ENCODE measurements at regions not wholly inside any gene's neighbourhood (a gene's known extent, or its start where the extent isn't known, plus 50 kb on each side); places are given as distances from the start of the nearest gene placed in this dataset.

DNA sequence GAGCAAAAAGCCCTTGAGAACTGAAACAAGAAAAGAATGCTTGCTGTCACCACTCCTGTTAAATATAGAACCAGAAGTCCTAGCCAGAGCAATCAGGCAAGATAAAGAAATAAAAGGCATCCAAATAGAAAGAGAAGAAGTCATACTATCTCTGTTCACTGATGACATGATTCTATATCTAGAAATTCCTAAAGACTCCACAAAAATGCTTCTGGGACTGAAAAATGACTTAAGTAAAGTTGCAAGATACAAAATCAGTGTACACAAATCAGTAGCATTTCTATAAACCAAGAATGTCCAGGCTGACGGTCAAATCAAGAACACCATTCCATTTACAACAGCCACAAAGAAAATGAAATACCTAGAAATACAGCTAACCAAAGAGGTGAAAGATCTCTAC lies 552.7 kb upstream of the SLIT2 start:
- no peak for DNase-seq

GRCh38 chr4:19694812-19695211 lies 556.9 kb upstream of the SLIT2 start:
- no peak for DNase-seq

DNA sequence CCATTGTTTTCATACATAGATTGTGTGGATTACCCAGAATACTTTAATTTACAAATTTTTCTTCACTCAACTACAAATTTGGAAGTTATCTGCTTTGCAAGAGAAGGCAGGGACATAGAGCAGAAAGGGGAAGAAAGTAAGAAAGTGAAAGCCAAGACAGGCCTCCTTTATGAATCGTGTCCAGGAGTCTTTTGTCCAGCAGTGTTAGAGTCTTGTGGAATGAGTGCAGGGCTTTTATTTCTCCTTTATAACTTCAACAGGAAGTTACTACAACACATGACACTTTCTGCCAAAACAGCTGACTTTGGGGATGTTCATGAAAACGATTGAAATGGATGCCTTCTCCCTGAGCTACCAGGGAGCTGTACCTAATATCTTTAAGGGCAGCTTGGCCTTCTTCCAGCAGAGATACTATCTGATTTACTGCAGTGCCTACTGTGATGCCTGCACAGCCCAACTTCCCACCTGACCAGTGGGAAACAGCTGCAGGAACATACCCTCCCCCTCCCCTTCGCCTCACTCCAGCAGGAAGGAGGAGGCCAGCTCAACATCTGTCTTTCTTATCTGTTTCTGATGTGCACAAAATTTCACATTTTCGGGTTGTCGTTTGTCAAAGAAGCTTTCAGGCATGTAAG lies 557.7 kb upstream of the SLIT2 start:
- DNase-seq, result peak; percentile 31

DNA sequence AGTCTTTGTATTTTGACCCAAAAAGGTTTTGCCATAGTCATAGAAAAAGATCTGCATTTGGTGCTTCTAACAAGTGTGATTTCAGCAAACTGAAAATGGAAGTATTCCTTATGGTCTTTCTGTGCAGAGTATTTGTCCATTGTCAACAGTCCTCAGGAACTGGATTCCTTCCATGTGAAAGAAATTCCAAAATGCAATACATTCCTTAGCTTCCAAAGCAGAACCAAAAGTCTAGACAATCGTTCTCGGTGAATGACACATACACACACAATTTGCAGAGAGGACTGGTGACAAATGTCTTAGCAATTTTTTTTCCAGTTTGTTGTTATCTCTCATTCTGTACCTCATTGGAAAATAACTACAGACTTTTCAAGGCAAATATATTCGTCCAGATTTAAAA lies 562.2 kb upstream of the SLIT2 start:
- DNase-seq, result no peak

DNA sequence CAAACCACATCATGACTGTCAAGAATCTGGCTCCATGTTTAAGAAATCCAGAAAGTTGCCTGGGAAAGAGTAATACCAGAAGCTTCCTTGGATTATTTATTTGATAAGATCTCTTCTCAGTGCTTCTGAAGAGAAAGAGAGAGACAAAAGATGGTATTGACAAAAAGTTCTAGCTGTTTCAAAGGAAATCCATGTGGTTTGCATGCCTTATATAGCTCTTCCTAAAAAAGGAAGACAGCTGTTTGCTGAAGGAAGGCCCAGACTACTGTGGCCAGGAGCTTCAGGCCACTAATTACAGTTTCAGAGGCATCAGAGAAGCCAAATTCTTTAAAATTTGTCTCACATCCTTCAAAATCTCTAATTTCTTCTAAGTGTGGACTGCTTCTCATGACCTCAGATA lies 565.2 kb upstream of the SLIT2 start:
- no peak for DNase-seq

- DNase-seq, result peak; percentile 46
Observed at GRCh38 chr4:19684084-19684483, 567.6 kb upstream of the SLIT2 start.

- no peak for DNase-seq
Observed at GRCh38 chr4:19683426-19683825, 568.3 kb upstream of the SLIT2 start.

GRCh38 chr4:19677211-19677610 lies 574.5 kb upstream of the SLIT2 start:
- DNase-seq, result no peak

- no peak for DNase-seq
Observed at GRCh38 chr4:19675172-19675811, 576.4 kb upstream of the SLIT2 start.

GRCh38 chr4:19659101-19659500 lies 592.6 kb upstream of the SLIT2 start:
- DNase-seq, result no peak

- DNase-seq, result no peak
Observed at GRCh38 chr4:19657856-19658255, 593.8 kb upstream of the SLIT2 start.

GRCh38 chr4:19655666-19656065 lies 596.0 kb upstream of the SLIT2 start:
- no peak for DNase-seq

DNA sequence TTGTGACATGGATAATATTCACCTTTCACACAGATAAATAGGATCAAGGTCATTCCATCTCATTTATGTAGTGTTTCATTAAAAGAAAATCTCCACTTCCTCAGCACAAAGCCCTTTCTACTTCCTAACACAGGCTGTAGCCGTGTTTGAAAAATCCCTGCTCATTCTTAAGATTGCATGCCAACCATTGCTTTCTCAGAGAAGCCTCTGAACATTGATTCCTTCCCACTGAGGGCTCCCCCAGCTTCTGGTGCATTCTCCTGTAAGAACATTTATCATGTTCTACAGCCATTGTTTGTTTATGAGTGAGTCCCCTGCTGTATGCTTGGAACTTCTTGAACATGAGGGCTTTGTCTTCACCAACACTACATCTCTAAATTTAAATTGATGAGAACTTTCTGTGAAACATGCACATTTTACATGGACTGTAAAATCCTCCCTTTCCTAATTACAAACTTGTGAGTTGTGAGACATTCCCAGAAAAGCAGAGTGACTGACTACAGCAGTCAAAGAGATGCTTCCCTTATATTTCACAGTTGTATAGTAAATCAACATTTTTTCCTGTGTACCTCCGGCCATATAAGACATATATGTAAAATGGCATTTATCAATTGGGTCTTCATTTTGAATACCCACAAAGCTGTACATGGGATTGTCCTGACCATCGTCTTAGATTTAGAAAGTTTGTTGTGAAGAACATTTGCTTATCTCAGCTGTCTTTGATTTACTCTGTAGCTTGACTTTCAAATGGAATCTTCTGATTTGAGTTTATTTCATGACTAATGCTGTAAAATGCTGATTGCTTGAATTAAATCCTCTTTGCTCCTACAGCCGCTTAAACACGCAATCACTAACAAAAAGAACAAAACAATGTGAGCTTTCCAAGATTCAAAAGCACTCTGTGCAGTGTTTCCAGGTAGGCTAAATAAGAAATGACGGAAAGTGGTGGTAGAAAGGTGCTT lies 600.5 kb upstream of the SLIT2 start:
- DNase-seq, result no peak

GRCh38 chr4:19645589-19645988 lies 606.1 kb upstream of the SLIT2 start:
- no peak for DNase-seq

DNA sequence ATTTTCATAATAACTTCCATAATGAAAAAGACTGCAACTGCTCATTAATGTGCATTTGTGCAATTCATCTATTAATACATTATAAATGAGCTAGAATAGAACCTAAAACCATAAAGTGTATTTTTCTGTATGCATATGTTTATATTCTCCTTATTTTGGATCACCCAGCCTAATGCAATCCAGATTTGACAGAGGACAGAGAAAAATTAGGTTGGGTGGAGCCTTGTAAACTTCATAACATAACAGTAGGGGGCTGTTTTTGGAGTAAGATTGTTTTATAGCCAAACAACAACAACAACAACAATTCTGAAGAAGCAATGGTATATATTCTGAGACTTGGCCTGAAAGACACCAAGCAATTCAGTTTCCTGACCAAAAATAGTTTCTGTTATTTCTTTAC lies 615.3 kb upstream of the SLIT2 start:
- no peak for DNase-seq

DNA sequence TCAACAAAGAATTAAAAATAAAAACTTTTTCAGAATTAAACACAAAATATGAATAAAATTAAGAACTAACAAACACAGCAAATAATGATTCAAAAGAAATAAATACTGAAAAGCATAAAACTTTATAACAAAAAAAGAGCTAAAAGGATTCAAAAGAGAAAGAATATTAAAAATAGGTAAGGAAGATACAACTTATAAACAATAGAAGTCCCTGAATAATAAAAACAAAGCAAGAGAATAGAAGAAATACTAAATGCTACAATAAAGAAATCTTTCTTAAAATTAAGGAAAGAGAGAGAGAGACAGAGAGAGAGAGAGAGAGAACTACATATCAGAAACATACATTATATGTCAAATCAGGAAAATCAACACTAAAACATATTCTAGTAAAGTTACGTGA lies 619.9 kb upstream of the SLIT2 start:
- no peak for DNase-seq

- DNase-seq, result no peak
Observed at GRCh38 chr4:19623866-19624265, 627.8 kb upstream of the SLIT2 start.

DNA sequence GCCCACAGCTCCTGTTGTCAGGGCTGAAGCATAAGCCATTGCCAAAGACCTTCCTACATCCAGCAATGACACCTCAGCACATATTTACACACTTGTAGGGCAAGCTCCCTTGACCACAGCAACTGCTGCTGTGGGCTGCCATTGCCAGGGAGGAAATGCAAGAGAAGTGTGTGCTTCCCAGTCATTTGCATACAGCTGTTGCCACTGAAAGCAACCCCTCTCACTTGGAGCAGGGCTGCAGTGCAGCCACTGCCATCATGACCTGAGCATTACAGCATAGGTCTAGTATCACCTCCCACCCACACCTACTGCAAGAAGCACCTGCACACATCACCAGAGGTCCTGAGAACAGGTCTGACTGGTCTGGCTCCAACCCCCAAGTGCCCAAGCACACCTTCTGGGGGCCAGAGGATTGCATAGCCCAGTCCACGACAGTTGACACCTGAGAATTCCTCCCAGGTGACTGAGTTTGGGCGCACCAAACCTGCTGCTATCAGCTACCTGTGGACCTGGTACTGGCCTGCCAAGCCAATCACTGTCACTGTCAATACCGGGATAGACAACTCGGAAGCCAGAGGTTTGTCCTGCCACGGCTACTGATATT lies 636.5 kb upstream of the SLIT2 start:
- no peak for DNase-seq

DNA sequence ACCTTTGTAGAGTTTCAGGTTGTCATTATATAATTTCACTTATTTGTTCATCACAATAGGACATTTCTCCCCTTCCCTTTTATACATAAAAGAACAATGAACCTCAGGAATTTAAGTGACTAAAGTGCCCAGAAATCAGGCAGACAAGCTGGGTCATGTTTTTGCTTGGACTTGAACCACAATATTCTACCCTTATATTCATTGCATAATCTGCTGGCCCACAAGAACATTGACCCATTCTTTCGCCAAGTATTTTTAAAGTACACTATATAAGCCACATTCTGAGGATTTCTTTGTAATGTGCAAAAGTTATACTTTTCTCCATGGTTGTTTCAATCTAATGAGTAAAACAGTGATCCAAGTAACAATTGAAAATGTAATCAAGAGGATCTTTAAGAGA lies 637.5 kb upstream of the SLIT2 start:
- DNase-seq, result no peak

DNA sequence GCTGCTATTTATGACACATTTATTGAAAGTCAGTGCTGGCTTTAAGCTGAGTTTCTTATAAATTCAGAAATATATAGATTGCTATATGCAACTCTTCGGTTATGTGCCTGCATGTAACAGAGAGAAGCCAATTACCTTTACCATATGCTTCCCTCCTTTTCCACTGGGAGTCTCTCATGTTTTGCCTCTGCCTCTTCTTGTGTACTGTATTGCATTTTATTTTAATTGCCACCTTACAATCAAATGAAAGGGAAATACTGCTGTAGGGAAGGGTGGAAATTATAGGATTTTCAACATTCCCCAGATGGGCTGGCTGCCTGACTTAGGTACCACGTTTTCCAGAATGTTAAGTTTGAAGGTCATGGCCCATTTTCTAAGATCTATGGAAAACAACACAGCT lies 655.4 kb upstream of the SLIT2 start:
- peak; percentile 62 for DNase-seq

GRCh38 chr4:19592391-19592790 lies 659.3 kb upstream of the SLIT2 start:
- DNase-seq, result peak; percentile 30

GRCh38 chr4:19583827-19584569 lies 667.7 kb upstream of the SLIT2 start:
- peak; percentile 16 for DNase-seq

DNA sequence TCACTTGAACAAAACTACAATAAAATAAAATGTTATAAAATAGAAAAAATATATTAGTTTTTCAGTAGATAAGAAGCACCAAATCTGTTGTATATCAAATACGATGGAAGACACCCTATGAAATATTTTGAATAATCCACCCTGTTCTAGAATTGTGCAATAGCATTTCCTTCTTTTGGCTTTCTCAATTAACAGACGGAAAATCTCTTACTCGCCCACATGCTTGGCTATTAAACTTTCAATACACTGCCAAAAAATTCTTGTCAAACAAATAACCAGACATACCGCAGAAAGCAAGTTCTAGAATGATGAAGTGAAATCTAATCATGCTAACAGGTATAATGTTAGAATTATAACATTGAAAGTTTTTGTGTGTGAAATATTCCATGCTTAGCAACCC lies 671.6 kb upstream of the SLIT2 start:
- DNase-seq, result no peak
